HFF-Myc (cell line): ENCODE measurements at regions not wholly inside any gene's neighbourhood (a gene's known extent, or its start where the extent isn't known, plus 50 kb on each side); places are given as distances from the start of the nearest gene placed in this dataset.

Source experiments
- DNase-seq: peaks from one replicate; pipeline ENCODE4 v3.0.0-alpha.2; 2011; ENCODE audit warnings: low read depth; ENCODE audit errors: extremely low read depth
- H3K4me3 ChIP-seq: replicated peaks from 2 replicates; pipeline ENCODE4 v1.5.1; 2011; ENCODE audit warnings: low read depth, mild to moderate bottlenecking, control low read depth, low read length
- CTCF ChIP-seq: IDR thresholded peaks from 2 replicates; pipeline ENCODE4 v1.5.1; 2012; ENCODE audit warnings: mild to moderate bottlenecking, low read depth, low read length, control low read depth; ENCODE audit errors: missing control alignments

DNA sequence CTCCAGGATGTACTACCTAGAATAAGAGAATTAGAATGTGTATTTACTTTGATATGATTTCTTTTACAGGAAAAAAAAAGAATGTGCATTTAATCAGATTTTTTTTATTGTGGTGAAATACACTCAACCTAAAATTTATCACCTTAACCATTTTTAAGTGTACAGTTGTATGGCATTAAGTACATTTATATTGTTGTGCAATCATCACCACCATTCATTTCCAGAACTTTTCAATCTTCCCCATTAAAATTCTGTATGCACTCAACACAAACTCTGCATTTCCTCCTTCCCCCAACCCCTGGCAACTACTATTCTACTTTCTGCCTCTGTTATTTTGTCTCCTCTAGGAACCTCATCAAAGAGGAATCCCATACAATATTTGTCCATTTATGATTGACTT lies 66.0 kb upstream of the APC start:
- no peak overlapping the region for H3K4me3 ChIP-seq
- no peak for TF ChIP-seq CTCF
- DNase-seq = no peak

- DNase-seq = no peak
- H3K4me3 ChIP-seq = no peak overlapping the region
- TF ChIP-seq CTCF = no peak
Observed at GRCh38 chr5:112681481-112681908, 56.2 kb upstream of the APC start.

GRCh38 chr5:112682621-112683061 lies 55.0 kb upstream of the APC start:
- TF ChIP-seq CTCF = no peak
- H3K4me3 ChIP-seq = no peak overlapping the region
- DNase-seq = no peak

DNA sequence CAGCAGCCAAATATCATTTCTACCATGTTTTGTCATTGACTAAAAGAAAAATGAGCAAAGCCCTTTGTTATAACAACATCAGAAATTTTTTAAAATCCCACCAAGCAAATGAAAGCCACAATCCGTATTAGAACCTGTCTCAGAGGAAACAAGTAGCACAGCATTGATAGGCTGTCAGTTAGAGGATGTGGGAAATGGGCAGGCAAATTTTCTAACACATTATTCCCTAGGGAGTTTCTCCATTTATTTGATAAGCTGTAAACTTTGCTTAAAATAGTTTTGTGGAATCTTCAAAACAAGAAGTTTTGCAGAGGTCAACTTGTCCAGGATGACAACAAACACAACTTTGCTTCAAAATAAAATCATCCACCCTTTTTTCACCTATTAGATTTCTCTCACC lies 53.6 kb upstream of the APC start:
- no peak for DNase-seq
- TF ChIP-seq CTCF = no peak
- no peak overlapping the region for H3K4me3 ChIP-seq

GRCh38 chr5:112684737-112685136 lies 52.9 kb upstream of the APC start:
- no peak for DNase-seq
- no peak overlapping the region for H3K4me3 ChIP-seq
- no peak for TF ChIP-seq CTCF

DNA sequence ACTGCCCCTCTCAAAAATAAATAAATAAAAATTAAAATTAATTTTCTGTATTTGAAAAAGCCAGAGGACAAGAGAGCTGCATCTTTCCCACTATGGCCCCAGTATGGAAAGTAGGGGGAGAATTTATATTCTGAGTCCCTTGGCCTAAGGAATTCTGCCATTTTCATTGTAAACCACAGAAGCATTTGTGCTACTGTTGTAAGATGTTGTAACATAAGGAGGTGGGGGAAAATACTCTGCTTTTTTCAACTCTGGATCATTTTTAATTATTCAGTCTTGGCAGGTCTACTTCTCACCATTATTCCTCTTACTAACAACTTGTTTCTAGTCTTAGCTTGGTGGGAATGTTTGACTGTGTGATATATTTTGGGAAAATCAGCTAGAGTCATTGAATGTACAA lies 52.3 kb upstream of the APC start:
- DNase-seq = no peak
- no peak for TF ChIP-seq CTCF

GRCh38 chr5:112685931-112686330 lies 51.8 kb upstream of the APC start:
- TF ChIP-seq CTCF = no peak
- no peak overlapping the region for H3K4me3 ChIP-seq
- no peak for DNase-seq

More for the DNA sequence above, 52.3 kb upstream of the APC start:
- H3K4me3 ChIP-seq = no peak overlapping the region
